ENCODE measurements at regions not wholly inside any gene's neighbourhood (a gene's known extent, or its start where the extent isn't known, plus 50 kb on each side); places are given as distances from the start of the nearest gene placed in this dataset.

GRCh38 chr15:66643033-66643432, 59.0 kb upstream of the SMAD6 start:
- no peaks in the 10 kb centered on the region for H3K9me3 ChIP-seq
- H3K36me3 ChIP-seq, result no peaks in the 10 kb centered on the region
- no peak overlapping the region for H3K4me3 ChIP-seq
- H3K27me3 ChIP-seq, result no peaks in the 10 kb centered on the region
- 40 to 63% methylated on average over 2 of the region's 2 CpGs for WGBS, 2 donors
- H3K4me1 ChIP-seq, result peaks cover 0 to 16% (median 2%) of the 10 kb centered on the region in 4 donors
- no peak for TF ChIP-seq CTCF (IDR thresholded peaks at IDR 0.05)
- TF ChIP-seq POLR2A (IDR thresholded peaks at IDR 0.05), result no peak
- TF ChIP-seq EP300 (IDR thresholded peaks at IDR 0.05), result no peak
- DNase-seq (ENCODE audit: low spot score in 2 of 2), result no peak
- H3K27ac ChIP-seq, result no peak overlapping the region

- Histone ChIP-seq H3K9me3 (no peaks in the 10 kb centered on the region), H3K36me3 (no peaks in the 10 kb centered on the region), H3K27ac (peak overlapping the region in 1 of 4 donors; percentile 36), H3K27me3 (no peaks in the 10 kb centered on the region), H3K4me1 (peaks cover 0 to 16% (median 2%) of the 10 kb centered on the region in 4 donors), H3K4me3 (no peak overlapping the region)
- TF ChIP-seq CTCF (IDR thresholded peaks at IDR 0.05) (no peak), EP300 (IDR thresholded peaks at IDR 0.05) (no peak), POLR2A (IDR thresholded peaks at IDR 0.05) (no peak)
- DNase-seq (ENCODE audit: low spot score in 2 of 2), result no peak
- 53 to 61% methylated on average over 13 of the region's 13 CpGs for WGBS, 2 donors
These were observed 57.8 kb upstream of the SMAD6 start for GRCh38 chr15:66644000-66644787.

GRCh38 chr15:66644869-66645268, 57.2 kb upstream of the SMAD6 start:
- no peak for TF ChIP-seq CTCF (IDR thresholded peaks at IDR 0.05)
- TF ChIP-seq POLR2A (IDR thresholded peaks at IDR 0.05), result no peak
- no peak for TF ChIP-seq EP300 (IDR thresholded peaks at IDR 0.05)
- Histone ChIP-seq H3K27ac (peak overlapping the region in 1 of 4 donors; percentile 36), H3K4me3 (no peak overlapping the region), H3K36me3 (no peaks in the 10 kb centered on the region), H3K9me3 (no peaks in the 10 kb centered on the region), H3K4me1 (peaks cover 0 to 20% (median 2%) of the 10 kb centered on the region in 4 donors), H3K27me3 (no peaks in the 10 kb centered on the region)
- DNase-seq (ENCODE audit: low spot score in 2 of 2), result no peak
- 36 to 38% methylated on average over 5 of the region's 5 CpGs for WGBS, 2 donors

- no peaks in the 10 kb centered on the region for H3K36me3 ChIP-seq
- TF ChIP-seq EP300 (IDR thresholded peaks at IDR 0.05) (no peak), POLR2A (IDR thresholded peaks at IDR 0.05) (no peak), CTCF (IDR thresholded peaks at IDR 0.05) (no peak)
- no peaks in the 10 kb centered on the region for H3K27me3 ChIP-seq
- DNase-seq (ENCODE audit: low spot score in 2 of 2), result no peak
- H3K27ac ChIP-seq, result no peak overlapping the region
- 64 to 66% methylated on average over 9 of the region's 9 CpGs for WGBS, 2 donors
- H3K9me3 ChIP-seq, result no peaks in the 10 kb centered on the region
- peaks cover 0 to 33% (median 9%) of the 10 kb centered on the region in 4 donors for H3K4me1 ChIP-seq
- no peak overlapping the region for H3K4me3 ChIP-seq
These were observed 55.7 kb upstream of the SMAD6 start for GRCh38 chr15:66646308-66646707.

GRCh38 chr15:66646799-66647198, 55.2 kb upstream of the SMAD6 start:
- no peak for DNase-seq (ENCODE audit: low spot score in 2 of 2)
- no peak overlapping the region for H3K4me3 ChIP-seq
- TF ChIP-seq POLR2A (IDR thresholded peaks at IDR 0.05) (no peak), CTCF (IDR thresholded peaks at IDR 0.05) (no peak), EP300 (IDR thresholded peaks at IDR 0.05) (no peak)
- no peaks in the 10 kb centered on the region for H3K36me3 ChIP-seq
- H3K27me3 ChIP-seq, result no peaks in the 10 kb centered on the region
- H3K27ac ChIP-seq, result no peak overlapping the region
- H3K9me3 ChIP-seq, result no peaks in the 10 kb centered on the region
- peaks cover 0 to 33% (median 9%) of the 10 kb centered on the region in 4 donors for H3K4me1 ChIP-seq
